HepG2 (cell line): ENCODE measurements at regions not wholly inside any gene's neighbourhood (a gene's known extent, or its start where the extent isn't known, plus 50 kb on each side); places are given as distances from the start of the nearest gene placed in this dataset.

Source experiments
- CERS6 ChIP-seq: sonication (generic); formaldehyde crosslinking; IDR thresholded peaks from 2 replicates; pipeline ENCODE4 v1.5.0; 2020; ENCODE audit warnings: missing genetic modification reagents
- DDIT3 ChIP-seq: sonication (generic); formaldehyde crosslinking; IDR thresholded peaks from 2 replicates; pipeline ENCODE4 v1.4.0; 2020; ENCODE audit warnings: mild to moderate bottlenecking, missing genetic modification reagents
- DMTF1 ChIP-seq: sonication (generic); formaldehyde crosslinking; IDR thresholded peaks from 2 replicates; pipeline ENCODE4 v1.4.0; 2020; ENCODE audit warnings: mild to moderate bottlenecking, missing genetic modification reagents
- EHMT2 ChIP-seq: fragments of 200-600 bp; sonication (generic); IDR thresholded peaks from 2 replicates; pipeline ENCODE4 v1.7.0; 2017; ENCODE audit warnings: antibody characterized with exemption, low read depth, low read length, borderline replicate concordance
- FOXM1 ChIP-seq: sonication (generic); formaldehyde crosslinking; IDR thresholded peaks from 2 replicates; pipeline ENCODE4 v1.5.0; 2020; ENCODE audit warnings: missing genetic modification reagents
- IRF1 ChIP-seq: sonication (generic); formaldehyde crosslinking; IDR thresholded peaks from 2 replicates; pipeline ENCODE4 v1.4.0; 2020; ENCODE audit warnings: low read depth, mild to moderate bottlenecking, missing genetic modification reagents
- MXD4 ChIP-seq: IDR thresholded peaks from 2 replicates; pipeline ENCODE4 v1.6.1; 2016; ENCODE audit warnings: mild to moderate bottlenecking, missing biosample characterization, missing genetic modification reagents
- NFATC3 ChIP-seq: sonication (generic); formaldehyde crosslinking; IDR thresholded peaks from 2 replicates; pipeline ENCODE4 v1.5.1; 2020; ENCODE audit warnings: mild to moderate bottlenecking, missing genetic modification reagents
- NR2F6 ChIP-seq, 2 experiments: IDR thresholded peaks; 2 replicates each; pipeline ENCODE4 v1.6.1; 2016; ENCODE audit warnings: antibody characterized with exemption in 1 of 2, mild to moderate bottlenecking in 1 of 2
- RORA ChIP-seq: sonication (generic); formaldehyde crosslinking; IDR thresholded peaks from 2 replicates; pipeline ENCODE4 v1.5.0; 2020; ENCODE audit warnings: mild to moderate bottlenecking, missing genetic modification reagents, moderate library complexity
- SALL1 ChIP-seq: sonication (generic); formaldehyde crosslinking; IDR thresholded peaks from 2 replicates; pipeline ENCODE4 v1.8.0; 2022; ENCODE audit warnings: mild to moderate bottlenecking, missing genetic modification reagents
- SSRP1 ChIP-seq: IDR thresholded peaks from 2 replicates; pipeline ENCODE4 v1.6.1; 2016; ENCODE audit warnings: control low read depth
- ZBTB20 ChIP-seq: sonication (generic); formaldehyde crosslinking; IDR thresholded peaks from 2 replicates; pipeline ENCODE4 v1.8.1; 2023; ENCODE audit warnings: missing genetic modification reagents, low read depth, mild to moderate bottlenecking, borderline replicate concordance
- ZFP62 ChIP-seq: sonication (generic); formaldehyde crosslinking; IDR thresholded peaks from 2 replicates; pipeline ENCODE4 v1.4.0; 2020; ENCODE audit warnings: missing genetic modification reagents
- ZNF407 ChIP-seq: sonication (generic); formaldehyde crosslinking; IDR thresholded peaks from one replicate; pipeline ENCODE4 v1.5.1; 2020; ENCODE audit warnings: mild to moderate bottlenecking, missing genetic modification reagents; ENCODE audit errors: not compliant biosample characterization
- ZNF562 ChIP-seq: sonication (generic); formaldehyde crosslinking; IDR thresholded peaks from 2 replicates; pipeline ENCODE4 v1.8.0; 2022; ENCODE audit warnings: missing genetic modification reagents, borderline replicate concordance
- ZNF639 ChIP-seq: conservative IDR thresholded peaks from 2 replicates; pipeline ENCODE4 v1.6.1; 2018; ENCODE audit warnings: missing genetic modification reagents

GRCh38 chr2:234867882-234868285 lies 83.9 kb upstream of the SH3BP4 start (continued):
- no peak for TF ChIP-seq ZNF407 (CRISPR knock-in tag)
- TF ChIP-seq SALL1 (CRISPR knock-in tag): peak; percentile 95
- no peak for TF ChIP-seq FOXM1 (CRISPR knock-in tag)
- TF ChIP-seq NR2F6 (IDR thresholded peaks at IDR 0.05): peak; percentile 92
- TF ChIP-seq NR2F6 (CRISPR knock-in tag; IDR thresholded peaks at IDR 0.05): peak; percentile 96
- TF ChIP-seq SSRP1 (CRISPR knock-in tag): no peak
- TF ChIP-seq DDIT3 (CRISPR knock-in tag): no peak
- no peak for TF ChIP-seq ZFP62 (CRISPR knock-in tag)
- peak; percentile 59; the same call in 1 of the 2 replicates for TF ChIP-seq ZBTB20 (CRISPR knock-in tag)
- TF ChIP-seq EHMT2: peak; percentile 93; the same call in 1 of the 2 replicates
- no peak for TF ChIP-seq IRF1 (CRISPR knock-in tag)
- no peak for TF ChIP-seq CERS6
- TF ChIP-seq ZNF562 (CRISPR knock-in tag): no peak
- no peak for TF ChIP-seq ZNF639 (CRISPR knock-in tag)
- no peak for TF ChIP-seq MXD4 (CRISPR knock-in tag)
- no peak for TF ChIP-seq DMTF1 (CRISPR knock-in tag)
- TF ChIP-seq NFATC3 (CRISPR knock-in tag): no peak
- no peak for TF ChIP-seq RORA (CRISPR knock-in tag)
